Lower lobe of right lung (tissue), 2 donors: ENCODE measurements at regions not wholly inside any gene's neighbourhood (a gene's known extent, or its start where the extent isn't known, plus 50 kb on each side); places are given as distances from the start of the nearest gene placed in this dataset.

Experiments used
- ATAC-seq, 2 donors: fragments of 200-7000 bp; cut with Tn5 transposase; one replicate each; pipeline ENCODE4 v1.9.1; 2020 to 2022; ENCODE audit warnings: mild to moderate bottlenecking in 2 of 2, moderate library complexity in 2 of 2
- DNase-seq: peaks from one replicate; pipeline ENCODE4 v3.0.0-alpha.2; 2020
- H3K27ac ChIP-seq: fragments of 200-600 bp; one replicate; pipeline ENCODE4 v1.8.0; 2022
- H3K27me3 ChIP-seq: fragments of 200-600 bp; one replicate; pipeline ENCODE4 v1.8.0; 2022; ENCODE audit warnings: low read depth
- H3K36me3 ChIP-seq: fragments of 200-600 bp; one replicate; pipeline ENCODE4 v1.8.0; 2022; ENCODE audit warnings: mild to moderate bottlenecking
- H3K4me1 ChIP-seq: fragments of 200-600 bp; one replicate; pipeline ENCODE4 v1.8.0; 2022
- H3K4me3 ChIP-seq: fragments of 200-600 bp; one replicate; pipeline ENCODE4 v1.8.0; 2022; ENCODE audit warnings: mild to moderate bottlenecking
- H3K9me3 ChIP-seq: fragments of 200-600 bp; one replicate; pipeline ENCODE4 v1.8.0; 2022
- intact Hi-C: fragments of 100-400 bp; cut with DNase I; formaldehyde crosslinking; loops from one replicate; pipeline ENCODE4 v1.11.0; 2022
- TF ChIP-seq, protein P1 (sequence below): fragments of 200-600 bp; IDR thresholded peaks from one replicate; pipeline ENCODE4 v1.8.0; 2022; ENCODE audit warnings: antibody characterized with exemption, mild to moderate bottlenecking
- donor health status: DM: no; HTN: yes; CAD: no; lungs with severe emphysema.

- ATAC-seq (no peak), DNase-seq (no peak)
- Histone ChIP-seq H3K9me3 (no peaks in the 10 kb centered on the region), H3K36me3 (no peaks in the 10 kb centered on the region), H3K4me3 (no peak overlapping the region), H3K4me1 (peaks cover 25% of the 10 kb centered on the region), H3K27ac (no peak overlapping the region), H3K27me3 (no peaks in the 10 kb centered on the region)
- TF ChIP-seq, protein P1, sequence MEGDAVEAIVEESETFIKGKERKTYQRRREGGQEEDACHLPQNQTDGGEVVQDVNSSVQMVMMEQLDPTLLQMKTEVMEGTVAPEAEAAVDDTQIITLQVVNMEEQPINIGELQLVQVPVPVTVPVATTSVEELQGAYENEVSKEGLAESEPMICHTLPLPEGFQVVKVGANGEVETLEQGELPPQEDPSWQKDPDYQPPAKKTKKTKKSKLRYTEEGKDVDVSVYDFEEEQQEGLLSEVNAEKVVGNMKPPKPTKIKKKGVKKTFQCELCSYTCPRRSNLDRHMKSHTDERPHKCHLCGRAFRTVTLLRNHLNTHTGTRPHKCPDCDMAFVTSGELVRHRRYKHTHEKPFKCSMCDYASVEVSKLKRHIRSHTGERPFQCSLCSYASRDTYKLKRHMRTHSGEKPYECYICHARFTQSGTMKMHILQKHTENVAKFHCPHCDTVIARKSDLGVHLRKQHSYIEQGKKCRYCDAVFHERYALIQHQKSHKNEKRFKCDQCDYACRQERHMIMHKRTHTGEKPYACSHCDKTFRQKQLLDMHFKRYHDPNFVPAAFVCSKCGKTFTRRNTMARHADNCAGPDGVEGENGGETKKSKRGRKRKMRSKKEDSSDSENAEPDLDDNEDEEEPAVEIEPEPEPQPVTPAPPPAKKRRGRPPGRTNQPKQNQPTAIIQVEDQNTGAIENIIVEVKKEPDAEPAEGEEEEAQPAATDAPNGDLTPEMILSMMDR, result no peak
- intact Hi-C loops, result no loop called here
Measured at GRCh38 chr4:128516301-128516969, 228.8 kb upstream of the PGRMC2 start.

- DNase-seq (no peak), ATAC-seq (no peak)
- Histone ChIP-seq H3K4me3 (no peak overlapping the region), H3K27ac (no peak overlapping the region), H3K36me3 (no peaks in the 10 kb centered on the region), H3K9me3 (no peaks in the 10 kb centered on the region), H3K4me1 (peaks cover 20% of the 10 kb centered on the region), H3K27me3 (no peaks in the 10 kb centered on the region)
- intact Hi-C loops, result no loop called here
- TF ChIP-seq, protein P1, result no peak
Measured at GRCh38 chr4:128513664-128514484, 226.3 kb upstream of the PGRMC2 start.

- no peak for DNase-seq
- H3K36me3 ChIP-seq, result no peaks in the 10 kb centered on the region
- intact Hi-C loops, result no loop called here
- no peak for ATAC-seq
- H3K27me3 ChIP-seq, result no peaks in the 10 kb centered on the region
- TF ChIP-seq, protein P1, result no peak
- no peak overlapping the region for H3K4me3 ChIP-seq
- no peaks in the 10 kb centered on the region for H3K9me3 ChIP-seq
- H3K4me1 ChIP-seq, result peaks cover 17% of the 10 kb centered on the region
- no peak overlapping the region for H3K27ac ChIP-seq
Measured at GRCh38 chr4:128512767-128513322, 225.2 kb upstream of the PGRMC2 start.

DNA sequence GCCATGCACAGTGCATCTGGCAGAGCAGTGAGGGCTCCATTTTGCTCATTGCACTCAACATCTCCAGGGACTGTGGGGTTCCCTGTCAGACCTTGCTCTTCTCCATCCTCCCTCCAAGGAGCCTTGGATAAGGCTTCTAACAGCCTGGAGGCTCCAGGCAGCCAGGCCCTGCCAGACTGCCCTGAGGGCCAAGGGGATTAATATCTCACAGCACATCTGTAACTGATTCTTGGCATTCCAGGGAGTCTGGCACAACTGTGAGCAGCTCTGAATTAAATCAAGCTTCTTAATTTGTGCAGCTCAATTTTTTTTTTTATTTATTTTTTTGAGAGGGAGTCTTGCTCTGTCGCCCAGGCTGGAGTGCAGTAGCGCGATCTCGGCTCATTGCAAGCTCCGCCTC, 224.5 kb upstream of the PGRMC2 start:
- no peaks in the 10 kb centered on the region for H3K36me3 ChIP-seq
- TF ChIP-seq, protein P1, result no peak
- no peak overlapping the region for H3K4me3 ChIP-seq
- H3K4me1 ChIP-seq, result peaks cover 11% of the 10 kb centered on the region
- no peak for DNase-seq
- no peak overlapping the region for H3K27ac ChIP-seq
- intact Hi-C loops, result no loop called here
- H3K9me3 ChIP-seq, result no peaks in the 10 kb centered on the region
- ATAC-seq, result no peak
- no peaks in the 10 kb centered on the region for H3K27me3 ChIP-seq

- Histone ChIP-seq H3K27me3 (no peaks in the 10 kb centered on the region), H3K9me3 (no peaks in the 10 kb centered on the region), H3K36me3 (no peaks in the 10 kb centered on the region), H3K27ac (no peak overlapping the region), H3K4me3 (no peak overlapping the region), H3K4me1 (no peaks in the 10 kb centered on the region)
- ATAC-seq (no peak), DNase-seq (no peak)
- TF ChIP-seq, protein P1, result no peak
- intact Hi-C loops, result no loop called here
Measured at GRCh38 chr4:128510850-128511249, 223.2 kb upstream of the PGRMC2 start.
